HEK293T (cell line): ENCODE measurements at regions not wholly inside any gene's neighbourhood (a gene's known extent, or its start where the extent isn't known, plus 50 kb on each side); places are given as distances from the start of the nearest gene placed in this dataset.
"Not testable (repeated sequence)": the region's sequence is repeated elsewhere in the genome, so short reads cannot be mapped to it uniquely, and the experiment has no call there.

Experiments
- CTCF ChIA-PET: fragments of 350-600 bp; formaldehyde crosslinking; extraction: SDS; loops from one replicate; lab custom pipeline; 2021; ENCODE audit warnings: antibody characterized with exemption, inconsistent platforms; lab: Yijun Ruan, JAX
- POLR2A ChIA-PET: fragments of 350-600 bp; formaldehyde crosslinking; extraction: SDS; loops from one replicate; lab custom pipeline; 2020; ENCODE audit warnings: antibody characterized with exemption, inconsistent platforms; lab: Yijun Ruan, JAX
- DNase-seq: peaks from one replicate; pipeline ENCODE4 v3.0.0; 2012; ENCODE audit warnings: mixed read lengths; ENCODE audit errors: extremely low spot score
- ARNT ChIP-seq: fragments of 450-650 bp; IDR thresholded peaks from 2 replicates; pipeline ENCODE4 v1.6.1; 2017; ENCODE audit warnings: mild to moderate bottlenecking
- BHLHE40 ChIP-seq: fragments of 450-650 bp; IDR thresholded peaks from 2 replicates; pipeline ENCODE4 v1.6.1; 2016; ENCODE audit warnings: mild to moderate bottlenecking, moderate library complexity, borderline replicate concordance
- CTBP1 ChIP-seq: fragments of 450-650 bp; IDR thresholded peaks from 2 replicates; pipeline ENCODE4 v1.6.1; 2016; ENCODE audit warnings: borderline replicate concordance
- ELF4 ChIP-seq: fragments of 450-650 bp; IDR thresholded peaks from 2 replicates; pipeline ENCODE4 v1.6.1; 2017; ENCODE audit warnings: antibody characterized with exemption
- FOXA1 ChIP-seq: fragments of 450-650 bp; IDR thresholded peaks from 2 replicates; pipeline ENCODE4 v1.6.1; 2016; ENCODE audit warnings: mild to moderate bottlenecking
- FOXK2 ChIP-seq: fragments of 450-650 bp; IDR thresholded peaks from 2 replicates; pipeline ENCODE4 v1.6.1; 2016; ENCODE audit warnings: mild to moderate bottlenecking
- FOXM1 ChIP-seq: fragments of 450-650 bp; IDR thresholded peaks from 2 replicates; pipeline ENCODE4 v1.6.1; 2017; ENCODE audit warnings: mild to moderate bottlenecking, borderline replicate concordance
- HDGF ChIP-seq: fragments of 450-650 bp; IDR thresholded peaks from 2 replicates; pipeline ENCODE4 v1.6.1; 2017; ENCODE audit warnings: antibody characterized with exemption, borderline replicate concordance
- L3MBTL2 ChIP-seq: fragments of 450-650 bp; conservative IDR thresholded peaks from 2 replicates; pipeline ENCODE4 v1.6.1; 2016; ENCODE audit warnings: mild to moderate bottlenecking
- LEF1 ChIP-seq: fragments of 450-650 bp; IDR thresholded peaks from 2 replicates; pipeline ENCODE4 v1.6.1; 2017; ENCODE audit warnings: mild to moderate bottlenecking, borderline replicate concordance
- NFRKB ChIP-seq: fragments of 450-650 bp; IDR thresholded peaks from 2 replicates; pipeline ENCODE4 v1.6.1; 2016; ENCODE audit warnings: mild to moderate bottlenecking, moderate library complexity
- SP1 ChIP-seq: fragments of 450-650 bp; IDR thresholded peaks from 2 replicates; pipeline ENCODE4 v1.6.1; 2017
- SUZ12 ChIP-seq: fragments of 450-650 bp; IDR thresholded peaks from 2 replicates; pipeline ENCODE4 v1.6.1; 2016; ENCODE audit warnings: mild to moderate bottlenecking
- TARDBP ChIP-seq: fragments of 450-650 bp; IDR thresholded peaks from 2 replicates; pipeline ENCODE4 v1.6.1; 2016
- ZNF384 ChIP-seq: fragments of 450-650 bp; IDR thresholded peaks from 2 replicates; pipeline ENCODE4 v1.6.1; 2016
- TF ChIP-seq, protein P1 (sequence below): fragments of 450-650 bp; IDR thresholded peaks from 2 replicates; pipeline ENCODE4 v1.6.1; 2016

DNA sequence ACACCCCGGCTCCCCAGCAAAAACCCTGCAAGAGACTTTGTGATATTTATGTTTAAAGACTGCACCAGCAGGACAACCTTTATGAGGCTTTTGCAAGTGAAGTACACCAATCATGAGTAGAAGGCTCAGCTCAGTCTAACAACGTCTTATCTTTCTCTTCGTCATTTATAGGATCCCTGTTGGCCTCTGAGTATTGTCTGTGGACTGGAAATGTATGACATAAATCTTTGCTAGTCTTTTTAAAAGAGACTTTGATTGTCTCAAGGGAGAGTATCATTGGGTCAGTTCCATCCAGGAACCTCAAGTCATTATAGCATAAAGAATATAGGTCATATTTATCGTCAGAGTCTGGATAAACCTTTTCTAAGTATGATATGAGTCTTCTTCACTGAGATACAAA is 505.0 kb upstream of the SOX9 start:
- TF ChIP-seq SUZ12 (no peak), ELF4 (no peak), CTBP1 (peak; percentile 65)
- TF ChIP-seq, protein P1, sequence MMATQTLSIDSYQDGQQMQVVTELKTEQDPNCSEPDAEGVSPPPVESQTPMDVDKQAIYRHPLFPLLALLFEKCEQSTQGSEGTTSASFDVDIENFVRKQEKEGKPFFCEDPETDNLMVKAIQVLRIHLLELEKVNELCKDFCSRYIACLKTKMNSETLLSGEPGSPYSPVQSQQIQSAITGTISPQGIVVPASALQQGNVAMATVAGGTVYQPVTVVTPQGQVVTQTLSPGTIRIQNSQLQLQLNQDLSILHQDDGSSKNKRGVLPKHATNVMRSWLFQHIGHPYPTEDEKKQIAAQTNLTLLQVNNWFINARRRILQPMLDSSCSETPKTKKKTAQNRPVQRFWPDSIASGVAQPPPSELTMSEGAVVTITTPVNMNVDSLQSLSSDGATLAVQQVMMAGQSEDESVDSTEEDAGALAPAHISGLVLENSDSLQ, result peak; percentile 83
- ChIA-PET CTCF (no interaction called here), POLR2A (no interaction called here)
- DNase-seq, result peak; percentile 11

GRCh38 chr17:71617767-71618166 is 503.1 kb upstream of the SOX9 start:
- DNase-seq, CTCF ChIA-PET, POLR2A ChIA-PET: not testable (repeated sequence)

DNA sequence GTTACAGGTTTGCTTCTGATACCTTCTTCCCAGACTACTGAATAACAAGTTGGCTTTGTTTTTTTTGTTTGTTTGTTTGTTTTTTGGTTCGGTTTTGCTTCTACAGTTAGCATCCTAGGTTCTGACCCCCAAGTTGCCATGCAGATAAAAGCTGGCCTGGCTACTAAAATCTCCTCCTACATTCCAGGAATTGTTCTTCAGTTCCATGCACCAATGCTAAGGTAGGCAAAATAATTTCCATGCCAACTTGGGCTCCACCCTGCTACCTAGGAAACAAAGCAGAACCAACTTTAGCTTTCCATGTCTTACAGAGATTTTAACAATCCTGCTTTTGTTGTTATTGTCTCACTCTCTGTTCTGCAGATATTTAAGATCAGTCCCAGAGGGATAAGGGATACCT is 495.5 kb upstream of the SOX9 start:
- TF ChIP-seq ARNT (no peak), TARDBP (no peak), FOXM1 (no peak), SUZ12 (no peak), FOXK2 (no peak), LEF1 (no peak), FOXA1 (no peak), CTBP1 (no peak), ZNF384 (no peak)
- TF ChIP-seq, protein P1, result no peak
- ChIA-PET CTCF (no interaction called here), POLR2A (no interaction called here)
- DNase-seq, result no peak

GRCh38 chr17:71628306-71628705 is 492.5 kb upstream of the SOX9 start:
- no peak for DNase-seq
- TF ChIP-seq, protein P1, result no peak
- ChIA-PET CTCF (no interaction called here), POLR2A (no interaction called here)

GRCh38 chr17:71631483-71631882 is 489.3 kb upstream of the SOX9 start:
- no peak for TF ChIP-seq TARDBP
- TF ChIP-seq, protein P1, result no peak
- no peak for TF ChIP-seq SP1
- TF ChIP-seq HDGF, result no peak
- no peak for TF ChIP-seq ARNT
- TF ChIP-seq FOXA1, result no peak
- no peak for TF ChIP-seq FOXM1
- TF ChIP-seq SUZ12, result no peak
- TF ChIP-seq L3MBTL2, result no peak
- TF ChIP-seq ELF4, result no peak
- TF ChIP-seq ZNF384, result no peak
- TF ChIP-seq FOXK2, result no peak
- no peak for TF ChIP-seq CTBP1
- TF ChIP-seq BHLHE40, result no peak
- TF ChIP-seq LEF1, result no peak
- POLR2A ChIA-PET, result no interaction called here
- no peak for DNase-seq
- CTCF ChIA-PET, result no interaction called here

DNA sequence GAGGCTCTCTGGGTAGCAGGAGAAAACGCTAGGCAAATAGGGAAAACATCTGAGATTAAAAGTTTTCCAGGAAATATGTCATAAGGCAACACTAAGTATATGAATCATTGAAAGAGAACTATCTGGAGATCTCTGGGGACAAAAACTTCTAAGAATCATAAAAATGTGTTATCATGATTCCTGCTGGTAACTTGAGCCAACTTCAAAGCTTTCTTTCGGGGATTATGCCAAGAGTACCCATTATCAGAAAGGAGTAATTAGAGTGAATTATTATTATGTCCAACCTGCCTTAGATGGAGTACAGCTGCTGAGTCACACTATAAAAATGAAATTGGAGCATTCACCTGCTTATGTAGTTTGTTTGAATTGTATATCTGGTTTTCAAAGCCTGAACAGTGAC is 488.5 kb upstream of the SOX9 start:
- TF ChIP-seq ARNT (no peak), FOXK2 (no peak), TARDBP (no peak), LEF1 (peak; percentile 94), SUZ12 (no peak), CTBP1 (0 out of 2 replicates have a peak, but pooled peaks have one; percentile 24)
- TF ChIP-seq, protein P1, result 0 out of 2 replicates have a peak, but pooled peaks have one; percentile 9
- ChIA-PET POLR2A (no interaction called here), CTCF (no interaction called here)
- DNase-seq, result no peak

GRCh38 chr17:71633391-71633849 is 487.4 kb upstream of the SOX9 start:
- POLR2A ChIA-PET, result no interaction called here
- no peak for DNase-seq
- no peak for TF ChIP-seq TARDBP
- no peak for TF ChIP-seq SP1
- no peak for TF ChIP-seq BHLHE40
- no peak for TF ChIP-seq FOXA1
- TF ChIP-seq ARNT, result no peak
- TF ChIP-seq ZNF384, result no peak
- TF ChIP-seq FOXM1, result no peak
- no peak for TF ChIP-seq ELF4
- TF ChIP-seq NFRKB, result no peak
- TF ChIP-seq CTBP1, result no peak
- TF ChIP-seq, protein P1, result no peak
- no peak for TF ChIP-seq HDGF
- no peak for TF ChIP-seq LEF1
- no peak for TF ChIP-seq SUZ12
- no peak for TF ChIP-seq L3MBTL2
- no peak for TF ChIP-seq FOXK2
- CTCF ChIA-PET, result no interaction called here
